PC-3 (cell line): ENCODE measurements at regions not wholly inside any gene's neighbourhood (a gene's known extent, or its start where the extent isn't known, plus 50 kb on each side); places are given as distances from the start of the nearest gene placed in this dataset.

Experiments used
- EZH2 ChIP-seq: fragments of 300-600 bp; sonication (generic); IDR thresholded peaks from one replicate; pipeline ENCODE4 v1.6.1; 2017; ENCODE audit warnings: antibody characterized with exemption, mild to moderate bottlenecking, low read length; ENCODE audit not compliant: unreplicated experiment
- EZH2phosphoT487 ChIP-seq: fragments of 300-600 bp; sonication (generic); IDR thresholded peaks from 2 replicates; pipeline ENCODE4 v1.6.1; 2018; ENCODE audit warnings: mild to moderate bottlenecking, antibody characterized with exemption, low read length, borderline replicate concordance
- TF ChIP-seq, protein P1 (sequence below): fragments of 300-600 bp; sonication (generic); conservative IDR thresholded peaks from 2 replicates; pipeline ENCODE4 v1.5.1; 2017; ENCODE audit warnings: antibody characterized with exemption, low read depth, mild to moderate bottlenecking, low read length

DNA sequence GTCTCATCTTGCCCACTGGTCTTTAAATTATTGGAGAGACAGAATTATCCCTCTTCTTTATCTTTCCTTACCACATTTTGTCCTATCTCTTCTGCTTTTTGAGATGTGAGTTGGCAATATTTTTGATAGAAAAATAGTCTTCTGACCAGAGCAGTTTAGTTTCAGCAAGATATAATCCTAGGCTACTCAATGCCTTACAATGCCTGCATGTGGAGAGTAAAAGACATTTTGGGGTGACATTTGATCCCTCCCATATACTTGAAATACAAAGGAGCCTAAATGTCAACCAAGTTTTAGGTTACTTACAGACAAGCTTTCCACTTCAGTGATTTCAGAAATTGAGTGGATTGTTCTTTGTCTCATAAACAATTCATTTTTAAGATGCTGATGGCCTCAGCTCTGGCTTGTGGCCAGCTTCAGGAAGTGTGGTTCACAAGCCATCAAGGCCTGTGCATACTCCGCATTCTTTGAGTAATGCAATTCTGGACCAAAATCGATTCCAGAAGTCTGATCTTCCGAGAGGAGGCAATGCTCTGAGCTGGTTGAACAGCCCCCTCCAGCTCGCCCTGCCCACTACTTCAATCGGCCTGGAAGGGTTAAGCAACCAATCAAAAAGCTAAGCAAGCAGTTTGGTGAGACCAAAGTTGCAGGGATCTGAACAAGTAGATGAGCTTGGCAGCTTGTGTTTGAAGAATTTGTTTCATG is 274.4 kb downstream of the BLID start:
- TF ChIP-seq, protein P1, sequence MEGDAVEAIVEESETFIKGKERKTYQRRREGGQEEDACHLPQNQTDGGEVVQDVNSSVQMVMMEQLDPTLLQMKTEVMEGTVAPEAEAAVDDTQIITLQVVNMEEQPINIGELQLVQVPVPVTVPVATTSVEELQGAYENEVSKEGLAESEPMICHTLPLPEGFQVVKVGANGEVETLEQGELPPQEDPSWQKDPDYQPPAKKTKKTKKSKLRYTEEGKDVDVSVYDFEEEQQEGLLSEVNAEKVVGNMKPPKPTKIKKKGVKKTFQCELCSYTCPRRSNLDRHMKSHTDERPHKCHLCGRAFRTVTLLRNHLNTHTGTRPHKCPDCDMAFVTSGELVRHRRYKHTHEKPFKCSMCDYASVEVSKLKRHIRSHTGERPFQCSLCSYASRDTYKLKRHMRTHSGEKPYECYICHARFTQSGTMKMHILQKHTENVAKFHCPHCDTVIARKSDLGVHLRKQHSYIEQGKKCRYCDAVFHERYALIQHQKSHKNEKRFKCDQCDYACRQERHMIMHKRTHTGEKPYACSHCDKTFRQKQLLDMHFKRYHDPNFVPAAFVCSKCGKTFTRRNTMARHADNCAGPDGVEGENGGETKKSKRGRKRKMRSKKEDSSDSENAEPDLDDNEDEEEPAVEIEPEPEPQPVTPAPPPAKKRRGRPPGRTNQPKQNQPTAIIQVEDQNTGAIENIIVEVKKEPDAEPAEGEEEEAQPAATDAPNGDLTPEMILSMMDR, result no peak
- TF ChIP-seq EZH2phosphoT487, result no peak
- TF ChIP-seq EZH2, result no peak
